ENCODE measurements at regions not wholly inside any gene's neighbourhood (a gene's known extent, or its start where the extent isn't known, plus 50 kb on each side); places are given as distances from the start of the nearest gene placed in this dataset.

DNA sequence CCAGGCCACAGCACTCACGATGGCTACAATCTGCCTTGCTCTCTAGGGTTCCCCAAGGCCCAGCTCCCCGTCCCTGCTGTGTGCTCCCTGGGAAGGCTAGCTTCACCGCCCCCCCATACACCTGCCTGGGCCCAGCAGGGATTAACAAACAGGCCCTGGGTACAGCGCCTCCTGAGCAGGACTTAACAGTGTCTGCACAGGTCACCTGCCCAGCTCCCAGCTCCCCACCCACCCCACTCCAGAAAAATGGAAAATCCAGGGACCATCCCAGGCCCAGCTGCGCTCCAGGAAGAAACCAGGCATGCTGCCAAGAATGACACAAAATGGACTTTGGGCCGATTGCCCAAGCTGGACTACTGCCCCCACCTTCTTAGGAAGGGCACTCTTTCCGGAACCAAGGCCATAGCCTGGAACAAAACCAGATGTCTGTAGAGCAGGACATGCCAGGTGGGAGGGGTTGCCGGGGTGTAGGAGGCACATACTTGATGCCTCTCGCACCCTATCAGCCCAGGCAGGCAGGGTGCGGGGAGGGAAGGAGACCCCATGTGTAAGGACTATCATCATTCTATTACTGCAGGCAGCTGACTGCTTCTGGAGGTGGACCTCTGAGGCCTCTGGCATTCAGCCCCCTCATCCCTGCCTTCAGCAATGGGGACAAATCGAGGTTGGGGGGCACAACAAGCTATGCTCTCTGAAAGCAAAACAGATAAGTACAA is 104.9 kb downstream of the SNX5 start:
- TF ChIP-seq, protein P1, sequence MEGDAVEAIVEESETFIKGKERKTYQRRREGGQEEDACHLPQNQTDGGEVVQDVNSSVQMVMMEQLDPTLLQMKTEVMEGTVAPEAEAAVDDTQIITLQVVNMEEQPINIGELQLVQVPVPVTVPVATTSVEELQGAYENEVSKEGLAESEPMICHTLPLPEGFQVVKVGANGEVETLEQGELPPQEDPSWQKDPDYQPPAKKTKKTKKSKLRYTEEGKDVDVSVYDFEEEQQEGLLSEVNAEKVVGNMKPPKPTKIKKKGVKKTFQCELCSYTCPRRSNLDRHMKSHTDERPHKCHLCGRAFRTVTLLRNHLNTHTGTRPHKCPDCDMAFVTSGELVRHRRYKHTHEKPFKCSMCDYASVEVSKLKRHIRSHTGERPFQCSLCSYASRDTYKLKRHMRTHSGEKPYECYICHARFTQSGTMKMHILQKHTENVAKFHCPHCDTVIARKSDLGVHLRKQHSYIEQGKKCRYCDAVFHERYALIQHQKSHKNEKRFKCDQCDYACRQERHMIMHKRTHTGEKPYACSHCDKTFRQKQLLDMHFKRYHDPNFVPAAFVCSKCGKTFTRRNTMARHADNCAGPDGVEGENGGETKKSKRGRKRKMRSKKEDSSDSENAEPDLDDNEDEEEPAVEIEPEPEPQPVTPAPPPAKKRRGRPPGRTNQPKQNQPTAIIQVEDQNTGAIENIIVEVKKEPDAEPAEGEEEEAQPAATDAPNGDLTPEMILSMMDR (IDR thresholded peaks at IDR 0.05 in 8 of 11, conservative IDR thresholded peaks at IDR 0.05 in 3 of 11): no peak
- TF ChIP-seq POLR2AphosphoS5 (IDR thresholded peaks at IDR 0.05): peak in 2 of 3 donors; percentile 64 to 74
- no peak for TF ChIP-seq POLR2A (IDR thresholded peaks at IDR 0.05)
